Left ventricle myocardium inferior (tissue), 1 donor: ENCODE measurements at regions not wholly inside any gene's neighbourhood (a gene's known extent, or its start where the extent isn't known, plus 50 kb on each side); places are given as distances from the start of the nearest gene placed in this dataset.

Experiments used
- DNase-seq: peaks from one replicate; pipeline ENCODE4 v3.0.0-alpha.2; 2020
- H3K27ac ChIP-seq: fragments of 200-600 bp; replicated peaks from 2 replicates; pipeline ENCODE4 v1.8.0; 2021
- H3K27me3 ChIP-seq: fragments of 200-600 bp; 2 replicates; pipeline ENCODE4 v1.8.0; 2021; ENCODE audit warnings: low read depth
- H3K36me3 ChIP-seq: fragments of 200-600 bp; 2 replicates; pipeline ENCODE4 v1.8.0; 2021
- H3K4me1 ChIP-seq: fragments of 200-600 bp; 2 replicates; pipeline ENCODE4 v1.8.0; 2021
- H3K4me3 ChIP-seq: fragments of 200-600 bp; 2 replicates; pipeline ENCODE4 v1.8.0; 2021; ENCODE audit warnings: mild to moderate bottlenecking, moderate library complexity
- H3K9me3 ChIP-seq: fragments of 200-600 bp; replicated peaks from 2 replicates; pipeline ENCODE4 v1.8.0; 2021
- intact Hi-C: fragments of 100-400 bp; cut with micrococcal nuclease; formaldehyde crosslinking; loops from one replicate; pipeline ENCODE4 v1.11.0; 2022
- TF ChIP-seq, protein P1 (sequence below): fragments of 200-600 bp; IDR thresholded peaks from 2 replicates; pipeline ENCODE4 v1.8.0; 2021; ENCODE audit warnings: antibody characterized with exemption, mild to moderate bottlenecking, borderline replicate concordance
- donor health status: DM: no; HTN: yes; CAD: no; lungs with severe emphysema.

DNA sequence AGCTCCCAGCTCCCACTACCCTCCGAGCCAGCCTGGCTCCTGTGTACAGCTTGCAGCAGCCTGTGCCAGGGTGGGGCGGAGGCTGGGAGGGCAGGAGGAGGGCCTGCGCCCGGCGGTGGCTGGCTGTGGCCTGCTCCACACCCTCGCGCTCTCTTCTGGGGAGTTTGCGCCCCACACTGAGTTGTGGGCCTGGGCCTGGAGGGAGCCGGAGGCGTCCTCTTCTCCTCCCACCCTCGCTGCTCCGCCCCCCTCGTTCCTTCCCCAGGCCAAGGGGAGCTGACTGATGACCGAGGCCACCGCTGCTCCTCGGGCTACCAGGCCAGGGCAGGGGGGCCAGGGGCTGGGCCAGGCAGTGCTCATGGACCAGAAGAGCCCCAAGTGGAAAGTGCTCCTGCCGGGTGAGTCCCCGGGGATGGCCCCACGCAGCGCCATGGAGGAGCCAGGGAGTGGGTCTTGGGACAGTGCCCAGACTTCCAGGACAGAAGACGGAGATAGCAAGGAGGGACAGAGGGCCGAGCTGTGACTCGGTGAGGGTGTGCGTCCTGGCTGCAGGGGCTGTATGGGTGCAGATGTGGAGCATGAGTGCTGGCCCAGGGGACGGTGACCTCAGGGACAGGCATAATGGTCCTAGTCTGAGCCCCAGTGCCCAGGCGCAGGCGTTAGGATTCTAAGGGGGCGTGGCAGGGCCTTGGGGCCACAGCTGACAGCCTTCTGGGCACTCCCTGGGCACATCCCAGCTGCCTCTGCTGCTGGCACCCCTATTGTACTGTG is 242.1 kb upstream of the GSE1 start:
- H3K4me3 ChIP-seq = no peak overlapping the region
- H3K36me3 ChIP-seq = no peaks in the 10 kb centered on the region
- H3K9me3 ChIP-seq = no peaks in the 10 kb centered on the region
- TF ChIP-seq, protein P1, sequence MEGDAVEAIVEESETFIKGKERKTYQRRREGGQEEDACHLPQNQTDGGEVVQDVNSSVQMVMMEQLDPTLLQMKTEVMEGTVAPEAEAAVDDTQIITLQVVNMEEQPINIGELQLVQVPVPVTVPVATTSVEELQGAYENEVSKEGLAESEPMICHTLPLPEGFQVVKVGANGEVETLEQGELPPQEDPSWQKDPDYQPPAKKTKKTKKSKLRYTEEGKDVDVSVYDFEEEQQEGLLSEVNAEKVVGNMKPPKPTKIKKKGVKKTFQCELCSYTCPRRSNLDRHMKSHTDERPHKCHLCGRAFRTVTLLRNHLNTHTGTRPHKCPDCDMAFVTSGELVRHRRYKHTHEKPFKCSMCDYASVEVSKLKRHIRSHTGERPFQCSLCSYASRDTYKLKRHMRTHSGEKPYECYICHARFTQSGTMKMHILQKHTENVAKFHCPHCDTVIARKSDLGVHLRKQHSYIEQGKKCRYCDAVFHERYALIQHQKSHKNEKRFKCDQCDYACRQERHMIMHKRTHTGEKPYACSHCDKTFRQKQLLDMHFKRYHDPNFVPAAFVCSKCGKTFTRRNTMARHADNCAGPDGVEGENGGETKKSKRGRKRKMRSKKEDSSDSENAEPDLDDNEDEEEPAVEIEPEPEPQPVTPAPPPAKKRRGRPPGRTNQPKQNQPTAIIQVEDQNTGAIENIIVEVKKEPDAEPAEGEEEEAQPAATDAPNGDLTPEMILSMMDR = no peak
- H3K27ac ChIP-seq = no peak overlapping the region
- no peak for DNase-seq
- H3K4me1 ChIP-seq = peaks cover 32% of the 10 kb centered on the region
- intact Hi-C loops = no loop called here
- no peaks in the 10 kb centered on the region for H3K27me3 ChIP-seq

DNA sequence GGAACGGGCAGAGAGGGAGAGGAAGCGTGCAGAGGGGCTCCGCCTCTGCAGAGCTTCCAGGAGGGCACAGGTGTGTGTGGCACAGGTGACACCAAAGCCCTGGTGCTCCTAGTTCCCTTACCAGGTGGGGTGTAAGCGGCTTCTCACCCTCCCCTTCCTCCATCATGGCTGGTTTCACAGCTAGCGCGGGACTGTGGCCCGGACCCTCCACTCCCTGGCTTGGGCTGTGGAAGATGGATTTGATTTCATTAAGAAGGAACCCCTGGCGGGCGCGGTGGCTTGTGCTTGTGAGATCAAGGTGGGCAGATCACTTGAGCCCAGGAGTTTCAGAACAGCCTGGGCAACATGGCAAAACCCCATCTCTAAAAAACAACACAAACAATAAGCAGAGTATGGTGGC is 241.2 kb upstream of the GSE1 start:
- Histone ChIP-seq H3K4me1 (peaks cover 34% of the 10 kb centered on the region), H3K27me3 (no peaks in the 10 kb centered on the region), H3K27ac (no peak overlapping the region), H3K9me3 (no peaks in the 10 kb centered on the region), H3K36me3 (no peaks in the 10 kb centered on the region), H3K4me3 (no peak overlapping the region)
- no peak for DNase-seq
- intact Hi-C loops = no loop called here
- TF ChIP-seq, protein P1 = no peak

DNA sequence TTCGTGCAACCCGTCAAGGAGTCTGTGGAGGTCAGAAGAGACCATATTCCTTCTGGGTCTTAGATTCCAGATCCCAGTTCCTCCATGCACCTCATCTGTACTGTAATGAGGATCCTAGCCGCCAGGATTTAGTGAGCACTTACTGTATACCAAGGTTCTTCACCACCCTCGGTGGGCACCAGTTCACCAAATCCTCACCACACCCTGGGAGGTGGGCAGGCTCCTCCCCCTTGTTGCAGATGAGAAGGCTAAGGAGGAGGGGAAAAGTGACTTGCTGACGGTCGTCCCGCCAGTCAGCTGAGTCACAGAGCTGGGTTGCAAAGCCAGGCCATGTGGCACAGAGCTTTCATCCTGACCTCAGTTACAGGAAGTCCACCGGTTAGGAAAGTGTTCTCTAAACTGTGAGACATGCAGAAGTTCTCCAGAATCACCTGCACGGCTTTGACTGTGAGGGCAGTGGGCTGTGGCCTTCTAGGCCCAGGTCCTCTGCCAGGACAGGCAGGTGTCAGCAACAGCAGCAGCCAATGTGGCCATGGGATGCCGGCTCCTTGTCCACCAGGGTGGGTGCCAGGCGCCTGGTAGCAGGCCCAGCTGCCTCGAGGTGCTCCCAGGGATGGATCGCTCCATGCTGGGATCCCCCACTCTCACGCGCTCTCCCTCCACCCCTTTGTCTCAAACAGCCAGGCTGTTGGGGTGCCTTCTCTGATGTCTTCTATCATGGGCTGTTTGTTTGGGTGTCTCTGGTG is 240.3 kb upstream of the GSE1 start:
- H3K36me3 ChIP-seq = no peaks in the 10 kb centered on the region
- no peak overlapping the region for H3K4me3 ChIP-seq
- no peak overlapping the region for H3K27ac ChIP-seq
- H3K27me3 ChIP-seq = no peaks in the 10 kb centered on the region
- H3K4me1 ChIP-seq = peaks cover 41% of the 10 kb centered on the region
- TF ChIP-seq, protein P1 = no peak
- no peak for DNase-seq
- intact Hi-C loops = no loop called here
- H3K9me3 ChIP-seq = no peaks in the 10 kb centered on the region

DNA sequence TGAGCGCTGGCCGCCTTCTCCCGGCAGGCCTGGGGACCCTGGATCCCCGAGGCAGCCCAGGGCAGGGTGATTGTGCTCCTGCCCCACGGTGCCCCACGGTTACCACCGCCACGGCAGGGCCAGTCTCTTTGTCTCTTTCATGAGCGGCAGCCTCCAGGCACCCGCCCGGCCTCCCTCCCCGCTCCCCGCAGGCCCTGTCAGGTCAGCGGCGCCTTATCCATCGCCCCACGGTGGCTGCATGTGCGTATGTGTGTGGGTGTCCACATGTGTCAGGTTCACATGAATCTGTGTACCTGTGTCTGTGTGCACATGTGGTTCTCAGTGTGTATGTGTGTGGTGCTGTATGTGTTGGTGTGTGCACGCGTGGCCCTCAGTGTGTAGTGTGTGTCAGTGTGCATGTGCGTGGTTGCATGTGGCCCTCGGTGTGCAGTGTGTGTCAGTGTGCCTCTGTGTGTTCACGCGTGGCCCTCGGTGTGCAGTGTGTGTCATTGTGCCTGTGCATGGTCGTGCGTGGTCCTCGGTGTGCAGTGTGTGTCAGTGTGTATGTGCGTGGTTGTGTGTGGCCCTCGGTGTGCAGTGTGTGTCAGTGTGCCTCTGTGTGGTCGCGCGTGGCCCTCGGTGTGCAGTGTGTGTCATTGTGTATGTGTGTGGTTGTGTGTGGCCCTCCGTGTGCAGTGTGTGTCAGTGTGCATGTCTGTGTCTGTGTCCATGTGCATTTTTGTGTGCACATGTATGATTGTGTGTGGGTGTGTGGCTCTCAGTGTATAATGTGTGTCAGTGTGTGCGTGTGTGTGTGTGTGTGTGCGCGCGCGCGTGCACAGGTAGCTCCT is 239.2 kb upstream of the GSE1 start:
- H3K27ac ChIP-seq = no peak overlapping the region
- no peaks in the 10 kb centered on the region for H3K27me3 ChIP-seq
- TF ChIP-seq, protein P1 = no peak
- no peaks in the 10 kb centered on the region for H3K36me3 ChIP-seq
- intact Hi-C loops = no loop called here
- no peak for DNase-seq
- H3K4me1 ChIP-seq = peaks cover 52% of the 10 kb centered on the region
- no peak overlapping the region for H3K4me3 ChIP-seq
- no peaks in the 10 kb centered on the region for H3K9me3 ChIP-seq

DNA sequence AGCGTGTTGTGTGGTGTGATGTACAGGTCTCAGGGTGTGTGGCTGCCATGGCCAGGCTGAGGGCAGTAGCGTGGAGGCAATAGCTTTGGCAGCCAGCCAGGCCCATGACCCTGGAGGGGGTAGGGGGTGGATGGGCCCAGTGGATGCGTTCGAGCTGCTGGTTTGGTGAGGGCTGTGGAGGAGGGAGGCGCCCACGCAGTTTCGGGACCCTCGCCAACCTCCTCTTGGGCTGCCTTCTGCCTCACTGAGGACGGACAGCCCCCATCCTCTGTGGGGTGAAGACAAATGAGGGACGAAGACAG is 238.6 kb upstream of the GSE1 start:
- Histone ChIP-seq H3K9me3 (no peaks in the 10 kb centered on the region), H3K27me3 (no peaks in the 10 kb centered on the region), H3K36me3 (no peaks in the 10 kb centered on the region), H3K4me1 (peaks cover 58% of the 10 kb centered on the region), H3K27ac (no peak overlapping the region), H3K4me3 (no peak overlapping the region)
- intact Hi-C loops = no loop called here
- TF ChIP-seq, protein P1 = no peak
- DNase-seq = no peak
